ENCODE measurements at regions not wholly inside any gene's neighbourhood (a gene's known extent, or its start where the extent isn't known, plus 50 kb on each side); places are given as distances from the start of the nearest gene placed in this dataset.

DNA sequence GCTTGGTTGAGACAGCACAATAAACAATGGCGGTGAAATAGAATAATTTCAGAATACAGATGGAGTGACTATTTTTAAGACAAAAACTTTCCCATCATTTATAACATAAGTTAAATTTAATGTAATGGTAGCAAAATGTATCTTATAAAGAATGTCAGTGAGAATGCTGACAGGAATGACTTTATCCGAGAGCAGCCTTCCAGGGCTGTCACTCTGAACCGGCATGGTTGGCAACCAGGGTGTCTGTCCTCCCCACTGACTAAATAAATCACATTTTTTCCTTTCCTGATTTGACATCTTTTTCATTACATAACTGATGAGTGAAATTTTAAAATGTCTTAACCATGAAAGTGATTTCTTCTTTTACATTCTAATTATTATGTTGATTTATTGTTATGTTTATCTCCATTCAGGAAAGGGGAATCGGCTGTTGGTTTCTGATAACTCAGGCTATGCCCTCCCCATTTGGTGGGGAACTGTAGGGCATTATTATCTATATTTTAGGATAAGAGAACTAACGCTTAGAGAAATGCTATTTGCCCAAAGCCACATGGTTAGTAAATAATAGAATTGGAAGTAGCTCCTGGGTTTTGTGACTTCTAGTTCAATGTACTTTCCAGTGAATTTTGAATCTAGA lies 109.2 kb upstream of the OGFRL1 start:
- TF ChIP-seq, protein P1, sequence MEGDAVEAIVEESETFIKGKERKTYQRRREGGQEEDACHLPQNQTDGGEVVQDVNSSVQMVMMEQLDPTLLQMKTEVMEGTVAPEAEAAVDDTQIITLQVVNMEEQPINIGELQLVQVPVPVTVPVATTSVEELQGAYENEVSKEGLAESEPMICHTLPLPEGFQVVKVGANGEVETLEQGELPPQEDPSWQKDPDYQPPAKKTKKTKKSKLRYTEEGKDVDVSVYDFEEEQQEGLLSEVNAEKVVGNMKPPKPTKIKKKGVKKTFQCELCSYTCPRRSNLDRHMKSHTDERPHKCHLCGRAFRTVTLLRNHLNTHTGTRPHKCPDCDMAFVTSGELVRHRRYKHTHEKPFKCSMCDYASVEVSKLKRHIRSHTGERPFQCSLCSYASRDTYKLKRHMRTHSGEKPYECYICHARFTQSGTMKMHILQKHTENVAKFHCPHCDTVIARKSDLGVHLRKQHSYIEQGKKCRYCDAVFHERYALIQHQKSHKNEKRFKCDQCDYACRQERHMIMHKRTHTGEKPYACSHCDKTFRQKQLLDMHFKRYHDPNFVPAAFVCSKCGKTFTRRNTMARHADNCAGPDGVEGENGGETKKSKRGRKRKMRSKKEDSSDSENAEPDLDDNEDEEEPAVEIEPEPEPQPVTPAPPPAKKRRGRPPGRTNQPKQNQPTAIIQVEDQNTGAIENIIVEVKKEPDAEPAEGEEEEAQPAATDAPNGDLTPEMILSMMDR (IDR thresholded peaks at IDR 0.05): no peak
- TF ChIP-seq POLR2A (IDR thresholded peaks at IDR 0.05): no peak

Data from lower leg skin (tissue), 3 donors.